ENCODE measurements at regions not wholly inside any gene's neighbourhood (a gene's known extent, or its start where the extent isn't known, plus 50 kb on each side); places are given as distances from the start of the nearest gene placed in this dataset.

- H3K4me1 ChIP-seq (ENCODE audit: control insufficient read depth, insufficient read depth, low read length), result no peaks in the 10 kb centered on the region
- H3K4me3 ChIP-seq (ENCODE audit: low read length), result no peak overlapping the region
- peaks cover 21% of the 10 kb centered on the region for H3K27me3 ChIP-seq (ENCODE audit: control insufficient read depth, insufficient read depth, low read length)
- no peaks in the 10 kb centered on the region for H3K36me3 ChIP-seq (ENCODE audit: control insufficient read depth, insufficient read depth, low read length)
- H3K9ac ChIP-seq (ENCODE audit: low read length), result no peak overlapping the region
- no peaks in the 10 kb centered on the region for H3K9me3 ChIP-seq (ENCODE audit: control insufficient read depth, low read length)
Measured at GRCh38 chr13:99900960-99901359, 70.6 kb downstream of the ZIC5 start.

GRCh38 chr13:99898421-99898820, 73.1 kb downstream of the ZIC5 start:
- H3K27me3 ChIP-seq (ENCODE audit: control insufficient read depth, insufficient read depth, low read length), result peaks cover 45% of the 10 kb centered on the region
- H3K4me1 ChIP-seq (ENCODE audit: control insufficient read depth, insufficient read depth, low read length), result peaks cover 7% of the 10 kb centered on the region

GRCh38 chr13:99897076-99897440, 74.5 kb downstream of the ZIC5 start:
- Histone ChIP-seq H3K27me3 (ENCODE audit: control insufficient read depth, insufficient read depth, low read length) (peaks cover 50% of the 10 kb centered on the region), H3K9ac (ENCODE audit: low read length) (no peak overlapping the region), H3K36me3 (ENCODE audit: control insufficient read depth, insufficient read depth, low read length) (no peaks in the 10 kb centered on the region), H3K4me3 (ENCODE audit: low read length) (no peak overlapping the region), H3K9me3 (ENCODE audit: control insufficient read depth, low read length) (no peaks in the 10 kb centered on the region), H3K4me1 (ENCODE audit: control insufficient read depth, insufficient read depth, low read length) (peaks cover 7% of the 10 kb centered on the region)

More at GRCh38 chr13:99898421-99898820, 73.1 kb downstream of the ZIC5 start:
- Histone ChIP-seq H3K9me3 (ENCODE audit: control insufficient read depth, low read length) (no peaks in the 10 kb centered on the region), H3K9ac (ENCODE audit: low read length) (no peak overlapping the region), H3K4me3 (ENCODE audit: low read length) (no peak overlapping the region), H3K36me3 (ENCODE audit: control insufficient read depth, insufficient read depth, low read length) (no peaks in the 10 kb centered on the region)

- Histone ChIP-seq H3K27me3 (ENCODE audit: control insufficient read depth, insufficient read depth, low read length) (peaks cover 50% of the 10 kb centered on the region), H3K9me3 (ENCODE audit: control insufficient read depth, low read length) (no peaks in the 10 kb centered on the region), H3K36me3 (ENCODE audit: control insufficient read depth, insufficient read depth, low read length) (no peaks in the 10 kb centered on the region), H3K9ac (ENCODE audit: low read length) (no peak overlapping the region), H3K4me3 (ENCODE audit: low read length) (no peak overlapping the region), H3K4me1 (ENCODE audit: control insufficient read depth, insufficient read depth, low read length) (peaks cover 7% of the 10 kb centered on the region)
Measured at GRCh38 chr13:99896369-99897075, 75.0 kb downstream of the ZIC5 start.

GRCh38 chr13:99895444-99896368, 75.9 kb downstream of the ZIC5 start:
- Histone ChIP-seq H3K9me3 (ENCODE audit: control insufficient read depth, low read length) (no peaks in the 10 kb centered on the region), H3K4me3 (ENCODE audit: low read length) (peak overlapping the region; percentile 46), H3K36me3 (ENCODE audit: control insufficient read depth, insufficient read depth, low read length) (no peaks in the 10 kb centered on the region), H3K4me1 (ENCODE audit: control insufficient read depth, insufficient read depth, low read length) (peaks cover 7% of the 10 kb centered on the region), H3K27me3 (ENCODE audit: control insufficient read depth, insufficient read depth, low read length) (peaks cover 50% of the 10 kb centered on the region), H3K9ac (ENCODE audit: low read length) (no peak overlapping the region)

DNA sequence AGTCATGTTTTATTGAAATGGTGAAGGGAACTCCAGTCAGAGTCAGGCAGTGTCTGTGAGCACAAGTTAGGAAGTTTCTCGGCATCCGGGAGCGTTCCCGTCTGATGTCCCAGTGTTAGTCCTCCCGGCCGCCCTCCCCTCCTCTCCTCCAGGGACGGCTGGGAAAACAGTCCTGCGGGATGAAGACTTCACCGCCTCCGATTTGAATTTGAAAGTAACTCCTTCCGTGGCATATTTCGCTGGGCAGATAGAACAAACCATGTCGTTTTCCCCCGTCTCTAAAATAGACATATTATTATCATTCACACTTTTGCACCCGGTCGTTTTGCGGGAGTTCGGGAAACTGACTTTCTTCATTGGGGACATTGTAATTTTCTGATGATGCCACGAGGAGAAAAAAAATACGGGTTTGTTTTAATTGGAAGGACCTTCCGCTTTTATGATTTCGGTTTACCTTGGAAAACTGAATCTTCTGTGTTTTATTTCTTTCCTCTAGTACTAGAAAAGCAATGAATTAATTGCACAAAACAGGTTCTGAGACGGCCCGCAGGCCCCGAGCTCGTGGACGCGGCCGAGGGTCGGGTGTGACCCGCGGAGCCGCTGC, 76.6 kb downstream of the ZIC5 start:
- H3K9ac ChIP-seq (ENCODE audit: low read length), result no peak overlapping the region
- peaks cover 7% of the 10 kb centered on the region for H3K4me1 ChIP-seq (ENCODE audit: control insufficient read depth, insufficient read depth, low read length)
- H3K4me3 ChIP-seq (ENCODE audit: low read length), result peak overlapping the region; percentile 46
- H3K36me3 ChIP-seq (ENCODE audit: control insufficient read depth, insufficient read depth, low read length), result no peaks in the 10 kb centered on the region
- no peaks in the 10 kb centered on the region for H3K9me3 ChIP-seq (ENCODE audit: control insufficient read depth, low read length)
- peaks cover 50% of the 10 kb centered on the region for H3K27me3 ChIP-seq (ENCODE audit: control insufficient read depth, insufficient read depth, low read length)

DNA sequence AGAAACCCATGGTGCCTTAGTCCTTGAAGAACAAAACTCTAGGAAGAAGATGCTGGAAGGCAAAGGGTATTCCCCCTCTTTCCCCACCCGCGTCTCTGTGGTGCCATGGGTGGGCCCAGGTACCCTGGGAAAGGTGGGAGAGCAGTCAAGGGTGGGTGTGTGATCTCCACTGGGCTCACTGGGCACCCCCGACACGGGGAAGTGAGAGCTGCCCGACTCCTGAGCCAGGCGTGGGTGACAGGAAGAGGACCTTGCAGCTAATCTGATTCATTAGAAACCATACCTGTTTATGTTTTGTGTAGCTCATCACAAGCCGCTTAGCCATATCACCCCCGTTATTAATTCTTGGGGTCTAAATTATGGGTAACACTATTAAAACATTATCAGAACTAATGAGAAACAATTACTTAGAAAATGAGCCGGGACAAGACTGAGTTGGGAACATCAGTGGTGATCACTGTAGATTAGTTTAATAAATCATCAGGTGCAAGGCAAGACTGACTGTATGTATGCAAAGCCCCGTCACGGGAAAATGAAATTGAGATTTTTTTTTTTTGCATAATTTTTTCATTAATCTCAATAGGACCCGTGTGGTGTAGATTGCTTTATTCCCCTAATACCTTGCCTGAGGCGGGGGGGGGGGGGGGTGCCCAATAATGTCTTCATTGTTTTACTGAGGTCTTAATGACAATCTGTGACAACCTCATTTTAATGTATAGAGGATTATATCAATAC, 77.3 kb downstream of the ZIC5 start:
- H3K9ac ChIP-seq (ENCODE audit: low read length), result no peak overlapping the region
- H3K4me3 ChIP-seq (ENCODE audit: low read length), result no peak overlapping the region

GRCh38 chr13:99893567-99893966, 78.0 kb downstream of the ZIC5 start:
- no peak overlapping the region for H3K9ac ChIP-seq (ENCODE audit: low read length)
- peaks cover 7% of the 10 kb centered on the region for H3K4me1 ChIP-seq (ENCODE audit: control insufficient read depth, insufficient read depth, low read length)
- no peaks in the 10 kb centered on the region for H3K9me3 ChIP-seq (ENCODE audit: control insufficient read depth, low read length)
- no peaks in the 10 kb centered on the region for H3K36me3 ChIP-seq (ENCODE audit: control insufficient read depth, insufficient read depth, low read length)
- H3K27me3 ChIP-seq (ENCODE audit: control insufficient read depth, insufficient read depth, low read length), result peaks cover 45% of the 10 kb centered on the region
- no peak overlapping the region for H3K4me3 ChIP-seq (ENCODE audit: low read length)

More for the DNA sequence above, 77.3 kb downstream of the ZIC5 start:
- H3K9me3 ChIP-seq (ENCODE audit: control insufficient read depth, low read length), result no peaks in the 10 kb centered on the region
- H3K36me3 ChIP-seq (ENCODE audit: control insufficient read depth, insufficient read depth, low read length), result no peaks in the 10 kb centered on the region
- peaks cover 50% of the 10 kb centered on the region for H3K27me3 ChIP-seq (ENCODE audit: control insufficient read depth, insufficient read depth, low read length)
- H3K4me1 ChIP-seq (ENCODE audit: control insufficient read depth, insufficient read depth, low read length), result peaks cover 7% of the 10 kb centered on the region

DNA sequence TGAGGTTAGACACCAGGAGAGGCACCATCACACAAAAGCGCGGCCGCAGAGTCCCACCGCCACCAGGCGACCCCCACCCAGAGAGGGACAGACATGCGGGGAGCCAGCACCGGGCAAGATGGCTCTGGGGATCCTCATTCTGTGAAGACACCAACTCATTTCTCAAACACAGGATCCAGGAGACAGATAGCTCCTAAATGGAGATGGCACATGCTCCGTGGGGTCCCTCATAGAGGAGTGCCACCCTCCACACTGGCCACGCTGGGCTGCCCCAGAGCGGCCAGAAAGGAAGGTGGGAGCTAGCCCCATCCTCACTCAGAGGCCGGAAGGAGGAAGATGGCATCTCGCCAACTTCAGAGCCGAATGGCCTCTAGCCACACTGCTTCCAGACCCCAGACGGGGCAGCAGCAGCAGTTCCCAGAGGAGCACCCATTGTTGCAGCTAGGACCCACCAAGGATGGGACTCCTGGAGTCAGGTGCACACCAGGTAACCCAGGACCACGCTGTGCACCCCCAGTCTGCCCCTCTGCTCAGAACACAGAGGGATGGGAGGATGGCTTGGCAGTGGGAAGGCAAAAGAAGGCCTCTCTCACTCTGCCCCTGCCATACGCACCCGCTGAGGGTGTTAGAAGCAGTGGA, 78.6 kb downstream of the ZIC5 start:
- Histone ChIP-seq H3K4me1 (ENCODE audit: control insufficient read depth, insufficient read depth, low read length) (peaks cover 7% of the 10 kb centered on the region), H3K9ac (ENCODE audit: low read length) (no peak overlapping the region), H3K27me3 (ENCODE audit: control insufficient read depth, insufficient read depth, low read length) (peaks cover 43% of the 10 kb centered on the region), H3K4me3 (ENCODE audit: low read length) (no peak overlapping the region), H3K9me3 (ENCODE audit: control insufficient read depth, low read length) (no peaks in the 10 kb centered on the region), H3K36me3 (ENCODE audit: control insufficient read depth, insufficient read depth, low read length) (no peaks in the 10 kb centered on the region)

- Histone ChIP-seq H3K4me1 (ENCODE audit: control insufficient read depth, insufficient read depth, low read length) (peaks cover 7% of the 10 kb centered on the region), H3K9ac (ENCODE audit: low read length) (no peak overlapping the region), H3K4me3 (ENCODE audit: low read length) (no peak overlapping the region), H3K9me3 (ENCODE audit: control insufficient read depth, low read length) (no peaks in the 10 kb centered on the region), H3K36me3 (ENCODE audit: control insufficient read depth, insufficient read depth, low read length) (no peaks in the 10 kb centered on the region), H3K27me3 (ENCODE audit: control insufficient read depth, insufficient read depth, low read length) (peaks cover 41% of the 10 kb centered on the region)
Measured at GRCh38 chr13:99892196-99892613, 79.4 kb downstream of the ZIC5 start.

DNA sequence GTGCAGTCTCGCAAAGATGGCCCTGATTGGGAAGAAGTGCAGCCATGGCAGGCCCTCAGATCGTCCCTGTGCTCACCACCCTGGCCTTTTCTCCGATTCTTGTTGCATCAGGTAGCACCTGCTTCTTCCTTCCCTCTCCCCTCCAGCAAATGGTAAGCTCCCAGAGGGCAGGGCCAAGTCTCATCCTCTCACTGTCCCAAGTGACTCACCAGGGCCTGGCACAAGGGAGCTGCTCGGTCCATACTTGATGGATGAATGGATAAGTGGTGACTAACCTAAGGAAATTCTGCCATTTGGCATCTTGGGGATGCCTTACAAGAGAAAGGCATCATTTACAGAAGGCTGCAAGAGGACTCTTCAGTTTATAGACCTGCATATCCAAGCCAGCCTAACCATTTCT, 84.9 kb downstream of the ZIC5 start:
- no peaks in the 10 kb centered on the region for H3K4me1 ChIP-seq (ENCODE audit: control insufficient read depth, insufficient read depth, low read length)
- no peaks in the 10 kb centered on the region for H3K36me3 ChIP-seq (ENCODE audit: control insufficient read depth, insufficient read depth, low read length)
- H3K9me3 ChIP-seq (ENCODE audit: control insufficient read depth, low read length), result no peaks in the 10 kb centered on the region
- H3K27me3 ChIP-seq (ENCODE audit: control insufficient read depth, insufficient read depth, low read length), result peaks cover 10% of the 10 kb centered on the region
- H3K4me3 ChIP-seq (ENCODE audit: low read length), result no peak overlapping the region
- no peak overlapping the region for H3K9ac ChIP-seq (ENCODE audit: low read length)

All from mucosa of stomach (tissue), 1 donor.